ELR (cell line): ENCODE measurements at regions not wholly inside any gene's neighbourhood (a gene's known extent, or its start where the extent isn't known, plus 50 kb on each side); places are given as distances from the start of the nearest gene placed in this dataset.

Experiments used
- DNase-seq: peaks from one replicate; pipeline ENCODE4 v3.0.0-alpha.2; 2015; ENCODE audit warnings: low read depth

DNA sequence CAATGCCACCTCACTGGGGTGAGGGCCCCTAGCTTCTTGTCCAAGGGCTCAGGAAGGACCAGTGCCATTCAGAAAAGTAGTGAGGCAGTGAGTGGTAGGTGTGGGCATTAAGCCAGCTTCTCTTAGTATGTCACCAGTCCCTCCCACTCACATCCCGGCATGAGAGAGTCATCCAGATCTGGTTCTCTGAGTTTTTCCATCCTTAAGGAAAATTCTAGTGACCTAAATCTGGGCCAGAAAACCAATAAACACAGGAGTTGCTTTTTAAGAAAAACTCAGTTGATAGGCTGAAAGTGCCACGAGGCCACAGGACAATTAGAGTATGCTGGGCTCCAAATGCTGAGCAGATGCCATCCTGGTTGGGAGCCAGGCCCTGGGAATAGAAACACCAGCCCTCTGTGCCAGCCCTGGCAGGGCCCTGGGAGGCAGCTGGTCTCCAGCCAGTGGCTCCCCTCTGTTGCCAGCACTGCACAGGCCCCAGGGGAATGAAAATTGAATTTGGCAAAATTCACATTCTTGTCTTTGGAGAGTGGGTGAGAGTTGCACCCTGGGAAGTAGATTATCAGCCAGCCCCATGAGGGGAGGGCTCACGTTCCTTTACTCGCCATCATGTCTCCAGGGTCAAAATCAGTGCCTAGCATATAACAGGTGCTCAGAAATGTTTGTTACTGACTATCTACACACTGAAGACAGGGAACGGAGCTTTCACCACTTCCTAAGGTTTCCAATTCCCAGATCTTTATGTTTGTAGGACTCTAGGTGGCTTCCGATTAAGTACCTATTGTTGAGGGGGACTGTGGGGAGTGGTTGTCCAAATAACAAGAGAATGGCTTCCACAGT lies 52.8 kb downstream of the FAM43A start:
- DNase-seq = peak; percentile 67

DNA sequence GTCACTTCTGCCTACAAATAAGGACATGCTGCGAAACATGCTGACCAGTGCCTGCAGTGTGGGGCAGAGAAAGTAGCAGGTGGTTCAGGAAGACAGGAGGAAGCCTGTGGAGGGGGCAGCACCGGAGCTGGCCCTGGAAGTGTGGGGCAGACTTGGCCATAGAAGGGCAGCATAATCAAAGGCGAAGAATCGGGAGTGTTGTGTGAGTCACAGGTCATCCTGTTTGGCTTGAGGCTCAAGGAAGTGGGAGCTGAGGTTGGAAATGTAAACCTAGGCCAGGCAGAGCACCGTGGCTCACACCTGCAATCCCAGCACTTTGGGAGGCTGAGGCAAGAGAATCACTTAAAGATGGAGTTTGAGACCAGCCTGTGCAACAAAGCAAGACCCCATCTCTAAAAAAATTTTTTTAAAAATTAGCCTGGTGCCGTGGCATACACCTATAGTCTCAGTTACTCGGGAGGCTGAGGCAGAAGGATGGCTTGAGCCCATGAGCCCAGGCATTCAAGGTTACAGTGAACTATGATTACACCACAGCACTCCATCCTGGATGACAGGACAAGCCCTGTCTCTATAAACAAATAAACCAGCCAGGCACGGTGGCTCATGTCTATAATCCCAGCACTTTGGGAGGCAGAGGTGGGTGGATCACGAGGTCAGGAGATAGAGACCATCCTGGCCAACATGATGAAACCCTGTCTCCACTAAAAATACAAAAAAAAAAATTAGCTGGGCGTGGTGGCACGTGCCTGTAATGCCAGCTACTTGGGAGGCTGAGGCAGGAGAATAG lies 54.0 kb downstream of the FAM43A start:
- DNase-seq = peak; percentile 72

DNA sequence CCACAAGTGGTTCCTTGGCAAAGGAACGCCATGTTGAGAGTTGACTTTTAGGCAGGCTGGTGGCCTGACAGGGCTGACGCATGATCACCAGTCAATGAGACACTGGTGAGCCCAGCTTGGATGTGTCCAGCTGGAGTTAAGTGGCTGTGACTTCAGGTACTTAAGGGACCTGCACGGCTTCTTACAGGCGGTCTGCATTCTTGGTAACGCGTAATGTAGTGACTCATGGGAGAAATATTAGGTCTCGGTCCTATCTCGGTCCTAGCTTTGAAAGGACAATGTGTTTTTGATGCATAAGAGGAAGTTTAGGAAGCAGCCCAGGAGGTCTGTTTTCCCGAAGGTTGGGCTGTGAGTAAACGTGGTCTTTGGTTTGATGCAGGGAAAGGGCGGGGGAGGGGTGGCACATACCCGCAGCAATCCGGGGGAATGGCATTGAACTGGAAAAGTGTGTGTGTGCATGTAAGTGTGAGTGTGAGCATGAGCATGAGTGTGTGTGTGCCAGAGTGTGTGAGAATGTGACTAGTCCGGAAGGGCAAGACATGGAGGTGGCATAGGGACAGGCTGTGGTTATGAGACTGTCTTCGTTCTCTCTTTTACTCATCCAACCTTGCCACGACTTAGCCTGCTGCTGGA lies 55.3 kb downstream of the FAM43A start:
- DNase-seq = peak; percentile 88

DNA sequence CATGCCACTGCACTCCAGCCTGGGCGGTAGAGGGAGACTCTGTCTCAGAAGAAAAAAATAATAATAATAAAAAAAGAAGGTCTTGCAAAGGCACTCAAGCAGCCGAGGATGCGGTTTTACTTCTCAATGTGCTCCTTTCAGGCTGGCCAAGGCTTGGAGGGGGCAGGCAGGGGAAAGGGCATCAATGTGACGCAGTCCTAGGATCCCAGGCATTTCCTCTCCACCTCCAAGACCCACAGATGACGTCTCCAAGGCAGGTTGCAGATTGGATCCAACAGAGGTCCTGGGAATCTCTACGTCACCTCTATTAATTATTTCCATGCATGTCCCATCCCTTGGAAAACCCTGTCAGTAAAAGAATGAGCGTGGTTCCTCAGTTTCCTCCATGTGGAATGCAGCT lies 56.2 kb downstream of the FAM43A start:
- no peak for DNase-seq

DNA sequence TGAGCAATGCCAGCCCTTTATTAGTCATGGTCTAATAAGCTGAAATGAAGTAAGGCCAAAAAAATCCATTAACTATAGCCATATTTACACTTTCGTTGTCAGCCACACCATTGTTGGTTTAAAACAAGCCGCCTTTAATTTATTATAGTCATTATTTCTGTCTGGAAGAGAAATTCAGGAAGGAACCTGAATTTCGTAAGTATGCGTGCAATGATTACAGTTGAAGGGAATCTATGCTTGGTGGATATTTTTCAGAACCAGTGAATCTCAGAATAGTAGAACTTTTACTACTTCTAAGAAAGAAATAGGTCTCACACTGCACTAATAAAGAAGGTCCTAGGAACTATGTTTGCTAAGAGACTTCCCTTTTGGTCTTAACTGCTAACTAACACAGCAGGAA lies 59.1 kb downstream of the FAM43A start:
- no peak for DNase-seq

DNA sequence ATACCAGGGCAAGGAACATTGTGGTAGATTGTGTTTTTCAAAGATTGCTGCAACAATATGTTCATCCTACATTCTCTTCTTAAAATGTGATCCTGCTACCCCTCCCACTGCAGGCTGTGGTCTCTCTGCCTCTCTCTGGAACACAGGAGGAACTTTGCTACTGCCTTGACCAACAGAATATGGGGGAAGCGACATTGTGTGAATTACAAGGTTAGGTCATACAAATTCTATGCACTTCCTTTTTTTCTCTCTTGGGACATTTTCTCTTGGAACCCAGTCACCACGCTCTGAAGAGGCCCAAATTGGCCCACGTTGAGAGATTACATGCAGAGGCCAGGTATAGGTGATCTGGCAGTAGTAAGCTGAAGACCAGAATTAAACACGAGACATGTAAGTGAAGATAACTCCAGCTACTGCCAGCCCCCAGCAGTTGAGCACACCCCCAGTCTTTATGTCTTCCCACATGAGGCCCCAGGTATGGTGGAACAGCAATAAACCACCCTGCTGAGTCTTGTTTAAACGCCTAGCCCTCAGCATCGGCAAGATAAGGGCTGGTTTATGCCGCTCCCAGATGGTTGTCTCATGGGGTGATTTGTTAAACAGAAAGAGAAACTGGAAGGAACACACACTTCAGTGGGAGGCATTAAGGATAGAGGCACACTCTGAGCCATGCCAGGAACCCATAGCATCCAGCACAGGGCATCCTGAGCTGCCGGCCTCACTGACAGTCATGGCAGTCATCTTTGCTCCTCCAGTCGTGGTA lies 59.9 kb downstream of the FAM43A start:
- DNase-seq = no peak

DNA sequence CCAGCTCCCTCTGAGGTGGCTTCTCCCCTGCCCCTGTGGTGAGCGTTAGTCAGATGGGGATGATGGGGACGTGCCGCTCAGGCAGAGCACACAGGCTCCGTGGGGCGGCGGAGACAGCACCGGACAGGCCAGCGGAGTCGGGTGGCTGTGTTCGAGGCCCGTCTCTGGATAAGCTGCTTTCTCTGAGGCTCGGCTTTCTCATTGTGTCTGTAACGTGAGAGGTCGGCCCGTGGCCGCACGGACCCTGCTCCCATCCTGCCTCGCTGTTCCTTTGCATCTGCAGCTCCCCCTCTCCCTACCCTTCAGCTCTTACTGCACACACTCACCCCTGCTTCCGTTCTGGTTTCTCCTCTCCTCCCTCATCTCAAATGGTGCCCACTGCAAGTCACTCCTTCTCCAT lies 62.5 kb downstream of the FAM43A start:
- DNase-seq = no peak

DNA sequence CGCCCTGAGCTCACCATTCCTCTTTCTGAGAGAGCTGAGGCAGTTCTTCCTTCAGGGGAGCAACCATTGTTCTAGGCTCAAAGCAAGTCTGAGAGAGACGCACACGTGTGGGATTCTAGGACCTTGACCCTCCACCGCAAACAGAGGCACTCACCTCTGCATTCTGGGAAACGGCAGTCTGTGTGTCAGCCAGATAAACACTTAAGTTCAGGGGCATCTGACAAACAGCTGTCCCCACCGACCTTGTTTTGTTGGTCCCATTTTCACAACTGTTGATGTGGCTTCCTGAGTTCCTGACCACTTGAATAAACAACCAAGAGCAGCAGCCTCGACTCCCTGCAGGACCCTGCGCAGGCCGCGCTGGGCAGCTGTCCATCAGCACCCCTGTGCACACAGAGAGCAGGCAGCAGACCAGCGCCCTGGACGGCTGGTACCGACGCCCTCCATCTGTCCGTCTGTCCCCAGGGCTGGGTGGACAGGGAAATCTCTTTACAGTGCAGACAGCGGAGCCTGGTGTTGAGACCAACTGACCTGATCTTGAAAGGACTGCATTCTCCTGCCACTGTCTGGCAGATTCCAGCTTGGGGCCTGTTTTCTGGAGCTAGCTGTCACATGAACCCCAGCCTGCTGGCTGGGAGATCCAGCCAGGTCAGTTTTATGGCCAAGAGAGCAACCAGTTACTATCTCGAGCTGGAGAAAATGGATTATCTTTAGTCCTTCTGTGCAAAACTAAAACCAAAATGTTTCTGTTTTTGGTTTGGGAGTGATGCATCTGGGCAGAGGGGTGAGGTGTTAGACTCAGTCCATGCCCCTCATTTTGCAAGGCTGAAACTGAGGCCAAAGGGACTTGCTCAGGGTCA lies 64.2 kb downstream of the FAM43A start:
- DNase-seq = no peak

DNA sequence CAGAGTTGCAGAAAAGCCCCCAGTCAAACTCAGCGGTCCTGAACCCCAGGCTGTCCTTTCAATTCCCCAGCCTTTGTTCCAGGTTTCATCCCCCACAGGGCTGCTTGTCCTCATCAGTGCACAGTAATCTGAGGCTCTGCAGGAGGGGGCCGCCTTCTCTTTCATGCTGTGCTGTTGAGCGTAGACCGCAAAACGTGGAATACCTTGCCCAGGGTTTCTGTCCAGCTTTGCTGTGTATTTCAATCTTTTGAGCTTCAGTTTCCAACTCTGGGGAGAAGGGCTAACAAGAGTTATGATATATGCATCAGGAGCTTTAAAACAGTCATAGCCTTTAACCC lies 64.8 kb downstream of the FAM43A start:
- no peak for DNase-seq

DNA sequence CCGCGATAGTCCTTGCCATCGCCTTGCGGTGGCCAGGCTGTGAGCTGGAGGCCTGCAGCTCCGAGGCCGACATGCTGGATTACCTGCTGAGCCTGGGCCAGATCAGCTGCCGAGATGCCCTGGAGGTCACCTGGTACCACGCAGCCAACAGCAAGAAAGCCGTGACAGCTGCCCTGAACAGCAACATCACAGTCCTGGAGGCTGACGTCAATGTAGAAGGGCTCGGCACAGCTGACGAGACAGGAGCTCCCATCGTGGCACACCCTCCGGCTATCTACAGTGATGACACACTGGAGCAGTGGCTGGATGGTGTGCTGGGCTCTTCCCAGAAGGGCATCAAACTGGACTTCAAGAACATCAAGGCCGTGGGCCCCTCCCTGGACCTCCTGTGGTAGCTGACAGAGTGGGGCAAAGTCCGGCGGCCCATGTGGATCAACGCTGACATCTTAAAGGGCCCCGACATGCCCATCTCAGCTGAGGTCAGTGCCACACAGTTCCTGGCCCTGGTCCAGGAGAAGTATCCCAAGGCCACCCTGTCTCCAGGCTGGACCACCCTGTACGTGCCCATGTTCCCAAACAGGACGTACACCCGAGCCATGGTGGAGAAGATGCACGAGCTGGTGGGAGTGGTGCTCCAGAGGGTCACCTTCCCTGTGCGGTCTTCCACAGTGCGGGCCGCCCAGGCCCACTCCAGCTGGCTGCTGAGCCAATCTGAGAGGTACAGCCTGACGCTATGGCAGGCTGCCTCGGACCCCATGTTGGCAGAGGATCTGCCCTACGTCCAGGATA lies 70.2 kb downstream of the FAM43A start:
- no peak for DNase-seq

DNA sequence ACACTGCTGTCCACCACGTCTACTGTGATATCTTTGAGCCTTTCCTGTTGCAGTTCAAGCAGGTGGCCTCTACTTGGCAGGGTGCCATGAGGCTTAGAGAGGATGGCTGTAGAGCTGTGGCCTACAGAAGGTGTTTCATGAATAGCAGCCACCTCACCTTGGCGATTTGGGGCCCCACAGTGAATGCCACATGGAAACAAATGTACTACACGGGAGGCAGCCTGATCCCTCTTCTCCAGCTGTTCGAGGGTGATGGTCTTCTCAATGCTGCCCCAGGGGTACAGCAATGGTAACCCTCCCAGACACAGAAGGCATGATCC lies 70.7 kb downstream of the FAM43A start:
- DNase-seq = no peak

DNA sequence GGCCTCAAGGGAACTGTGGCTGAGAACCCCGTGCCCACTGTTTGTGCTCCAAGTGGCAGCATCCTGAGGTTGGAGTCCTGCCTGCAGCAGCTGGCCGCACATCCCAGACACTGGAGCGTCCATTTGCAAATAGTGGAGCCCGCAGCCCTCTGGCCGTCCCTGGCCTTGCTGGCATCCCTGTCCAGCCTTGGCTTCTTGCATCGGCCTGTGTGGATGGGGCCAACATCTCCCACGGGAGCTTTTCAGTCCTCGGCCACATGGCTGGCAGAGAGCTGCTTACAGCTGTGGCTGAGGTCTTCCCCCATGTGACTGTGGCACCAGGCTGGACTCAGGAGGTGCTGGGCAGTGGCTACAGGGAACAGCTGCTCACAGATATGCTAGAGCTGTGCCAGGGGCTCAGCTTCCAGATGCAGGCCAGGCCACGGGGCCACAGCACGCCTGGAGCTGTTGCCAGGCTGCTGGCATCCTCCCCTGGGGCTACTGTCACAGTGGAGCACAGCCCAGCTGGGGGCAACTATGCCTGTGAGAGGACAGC lies 71.2 kb downstream of the FAM43A start:
- no peak for DNase-seq

DNA sequence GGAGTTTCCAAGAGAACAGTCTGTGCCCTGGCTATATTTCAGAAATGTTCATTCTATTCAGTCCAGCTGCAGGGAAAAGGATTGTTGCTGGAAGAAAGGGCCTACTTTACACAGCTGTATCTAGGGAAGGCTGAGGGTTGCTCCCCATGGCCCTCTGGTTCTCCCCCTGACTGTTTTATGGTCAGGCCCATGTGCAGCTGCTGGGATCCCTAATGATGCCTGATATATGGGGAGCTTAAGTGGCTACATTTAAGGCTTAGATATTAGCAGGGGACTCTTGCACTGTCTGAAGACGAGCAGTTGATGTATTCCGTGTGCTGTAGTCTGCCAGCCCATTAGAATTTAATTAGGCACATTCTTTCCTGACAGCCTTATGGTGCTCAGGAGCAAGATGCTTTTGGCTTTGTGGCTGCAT lies 72.0 kb downstream of the FAM43A start:
- no peak for DNase-seq

DNA sequence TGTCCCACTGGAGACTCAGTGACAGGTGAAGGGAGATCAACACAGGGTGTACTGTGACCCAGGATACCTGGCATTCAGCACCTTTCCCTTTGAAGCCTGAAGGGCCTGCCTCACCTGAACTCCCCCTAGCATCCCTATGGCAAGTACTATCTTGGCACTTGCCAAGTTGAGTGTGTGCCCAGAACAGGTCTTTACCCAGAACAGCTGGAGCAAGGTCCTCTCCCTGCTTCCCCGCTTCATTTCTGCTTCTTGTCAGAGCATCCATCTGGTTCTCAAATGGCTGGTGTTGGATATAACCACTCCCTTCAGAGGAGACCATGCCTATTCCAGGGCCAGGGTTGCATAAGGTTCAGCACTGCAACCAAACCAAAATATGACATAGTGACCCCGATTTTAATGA lies 73.0 kb downstream of the FAM43A start:
- DNase-seq = no peak

DNA sequence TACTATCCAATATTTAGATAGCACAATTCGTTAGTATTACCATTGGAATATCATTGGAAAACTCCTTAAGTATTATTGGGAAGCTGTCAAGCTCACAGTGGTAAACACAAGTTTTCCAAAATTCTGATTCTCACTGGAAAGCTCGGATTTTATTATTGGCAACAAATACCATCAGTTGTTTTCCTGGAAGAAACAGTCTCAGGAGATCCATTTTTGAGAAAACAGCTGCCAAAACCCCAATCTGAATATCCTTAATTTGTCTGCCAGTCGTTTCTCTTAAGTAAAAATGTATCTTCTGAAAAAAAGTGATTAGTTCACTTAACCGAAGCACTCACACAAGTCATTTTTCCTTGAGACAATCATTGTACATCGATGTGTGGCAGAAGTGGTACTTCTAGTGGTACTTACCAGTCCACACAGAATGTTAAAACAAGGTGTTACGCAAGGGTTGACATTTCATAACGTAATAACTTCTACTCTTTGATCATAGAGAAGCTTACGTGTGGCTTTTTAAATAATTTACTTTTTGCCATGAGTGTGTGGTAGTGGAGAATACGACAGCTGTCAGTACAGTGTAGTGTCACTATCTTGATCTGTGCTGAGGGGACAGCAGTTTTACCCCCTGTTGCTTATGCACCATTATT lies 74.9 kb downstream of the FAM43A start:
- DNase-seq = no peak

DNA sequence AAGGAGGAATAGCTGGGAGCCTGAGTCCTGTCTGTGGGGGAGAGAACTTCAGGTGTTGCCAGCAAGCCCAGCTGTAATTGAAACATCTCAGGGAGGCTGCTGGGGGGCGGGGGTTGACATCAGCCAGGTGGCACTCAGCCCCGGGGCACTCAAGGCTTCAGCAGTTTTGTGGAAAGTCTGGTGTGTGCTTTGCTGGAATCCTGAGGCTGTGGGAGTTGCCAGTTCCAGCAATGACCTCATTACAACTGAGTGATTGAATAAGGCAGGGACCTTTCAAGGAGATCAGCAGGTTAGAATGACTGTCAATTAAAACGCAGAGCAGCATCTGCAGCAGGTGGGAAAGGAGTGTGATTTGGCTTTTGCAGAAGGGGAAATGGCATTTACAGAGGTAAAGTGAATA lies 75.7 kb downstream of the FAM43A start:
- no peak for DNase-seq

DNA sequence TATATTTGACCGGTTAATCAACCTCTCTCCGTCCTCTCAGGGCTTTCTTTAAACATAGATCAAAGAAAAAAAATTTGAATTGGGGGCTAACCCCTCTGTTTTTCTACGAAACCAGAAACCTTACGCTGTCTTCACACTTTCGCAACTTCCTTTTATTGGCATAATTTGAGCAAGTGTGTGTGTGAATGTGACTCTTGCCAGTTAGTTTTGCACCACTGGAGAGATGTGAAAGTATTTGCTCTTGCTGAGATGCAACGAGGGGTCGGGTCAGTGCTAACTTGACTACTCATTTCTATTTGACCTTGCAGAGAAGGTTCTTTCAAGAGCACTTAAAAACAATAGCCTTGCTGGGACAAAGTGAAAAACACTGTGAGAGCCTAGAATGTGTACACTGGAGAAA lies 81.2 kb downstream of the FAM43A start:
- DNase-seq = no peak

DNA sequence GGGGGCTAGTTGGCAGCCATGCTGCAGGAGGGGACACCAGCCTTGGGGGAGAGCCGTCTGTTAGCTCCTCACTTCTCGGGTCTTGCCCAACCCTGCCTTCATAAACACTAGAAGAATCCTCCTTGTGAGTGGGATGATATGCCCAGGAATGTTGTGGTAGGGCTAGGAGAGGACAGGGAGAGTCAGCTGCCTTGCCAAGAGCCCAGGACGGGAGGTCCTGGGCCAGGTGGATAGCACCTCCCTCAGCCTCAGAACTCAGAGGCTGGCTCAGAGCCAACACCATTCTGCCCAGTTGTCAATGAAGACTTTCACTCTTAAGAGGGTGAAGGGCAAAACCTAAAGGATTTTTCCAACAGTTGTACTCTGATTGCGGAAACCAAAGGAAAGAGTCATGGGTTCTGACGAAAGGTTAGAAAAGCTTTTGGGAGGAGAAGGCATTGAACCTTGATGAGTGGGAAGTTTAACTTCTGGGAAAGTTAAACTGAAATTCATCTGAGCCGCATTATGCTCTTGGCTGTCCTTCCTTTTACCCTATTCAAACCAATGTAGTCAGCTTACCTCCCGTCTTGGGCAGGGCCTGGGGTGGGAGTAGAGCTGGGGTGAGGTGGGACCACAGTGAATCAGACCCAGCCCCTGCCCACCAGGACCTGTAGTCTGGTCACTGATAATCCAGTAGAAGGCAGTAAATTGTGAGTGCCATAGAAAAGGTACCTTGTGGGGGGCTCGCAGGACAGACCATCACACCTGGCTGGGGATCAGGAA lies 81.9 kb downstream of the FAM43A start:
- DNase-seq = no peak

DNA sequence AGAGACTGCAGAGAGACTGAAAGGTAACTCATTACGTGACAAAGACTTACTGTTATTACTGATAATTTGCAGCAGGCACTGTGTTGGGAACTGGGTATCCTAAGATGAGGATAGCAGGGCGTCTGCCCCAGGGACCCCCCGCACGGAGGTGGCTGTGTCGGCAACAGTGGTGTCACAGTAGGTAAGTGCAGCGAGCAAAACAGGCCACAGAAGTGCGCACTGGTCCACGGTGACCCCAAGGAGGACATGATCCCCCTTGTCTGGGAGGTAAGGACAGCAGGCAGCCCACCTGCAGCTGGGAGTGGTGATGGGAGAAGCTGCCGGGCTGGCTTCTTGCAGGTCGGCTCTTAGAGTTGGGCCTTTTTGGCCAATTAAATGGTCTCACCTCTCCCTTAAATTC lies 82.9 kb downstream of the FAM43A start:
- no peak for DNase-seq
